Breast epithelium (tissue), 4 donors: ENCODE measurements at regions not wholly inside any gene's neighbourhood (a gene's known extent, or its start where the extent isn't known, plus 50 kb on each side); places are given as distances from the start of the nearest gene placed in this dataset.

Experiments used
- DNase-seq, 2 donors: peaks; one replicate each; pipeline ENCODE4 v3.0.0-alpha.2; 2019; ENCODE audit warnings: low spot score in 2 of 2
- H3K27ac ChIP-seq, 2 donors: fragments of 200-600 bp; sonication (generic) in 1 of 2; one replicate each; pipeline ENCODE4 v1.5.1; 2016 to 2019; ENCODE audit warnings: mild to moderate bottlenecking in 1 of 2
- H3K27me3 ChIP-seq, 2 donors: fragments of 200-600 bp; sonication (generic) in 1 of 2; one replicate each; pipeline versions ENCODE4 v1.5.1 to v1.6.0; 2017 to 2019; ENCODE audit warnings: control low read depth in 1 of 2, mild to moderate bottlenecking in 1 of 2
- H3K36me3 ChIP-seq: fragments of 200-600 bp; one replicate; pipeline ENCODE4 v1.5.1; 2019
- H3K4me1 ChIP-seq, 2 donors: fragments of 200-600 bp; sonication (generic); one replicate each; pipeline ENCODE4 v1.5.1; 2016 to 2019; ENCODE audit warnings: control low read depth in 1 of 2
- H3K4me3 ChIP-seq, 3 donors: fragments of 200-600 bp; sonication (generic); 1 replicate in 2 of 3; 2 replicates in 1 of 3; pipeline ENCODE4 v1.5.1; 2016 to 2019; ENCODE audit warnings: mild to moderate bottlenecking in 3 of 3, moderate library complexity in 2 of 3
- H3K9me3 ChIP-seq, 2 donors: fragments of 200-600 bp; sonication (generic) in 1 of 2; one replicate each; pipeline ENCODE4 v1.5.1; 2016 to 2019; ENCODE audit warnings: control low read depth in 1 of 2
- POLR2A ChIP-seq: fragments of 450-650 bp; IDR thresholded peaks from one replicate; pipeline ENCODE4 v1.6.1; 2016; ENCODE audit warnings: antibody characterized with exemption, mild to moderate bottlenecking, moderate library complexity
- POLR2AphosphoS5 ChIP-seq, 3 donors: sonication (generic); formaldehyde crosslinking; IDR thresholded peaks; one replicate each; pipeline ENCODE4 v1.6.1; 2017; ENCODE audit warnings: antibody characterized with exemption in 3 of 3
- intact Hi-C: fragments of 100-400 bp; cut with DNase I; formaldehyde crosslinking; loops from one replicate; pipeline ENCODE4 v1.15.1; 2023; ENCODE audit warnings: low total_unique reads
- TF ChIP-seq, protein P1 (sequence below), 3 donors: fragments of 450-650 bp; IDR thresholded peaks; one replicate each; pipeline ENCODE4 v1.5.1; 2016 to 2017; ENCODE audit warnings: antibody characterized with exemption in 3 of 3, mild to moderate bottlenecking in 3 of 3, moderate library complexity in 3 of 3

GRCh38 chr5:146965761-146966659 lies 87.5 kb upstream of the PPP2R2B start:
- DNase-seq: peak in 1 of 2 donors; percentile 54

GRCh38 chr5:146967646-146968045 lies 89.1 kb upstream of the PPP2R2B start:
- no peak overlapping the region for H3K27ac ChIP-seq

More at GRCh38 chr5:146965761-146966659, 87.5 kb upstream of the PPP2R2B start:
- H3K4me3 ChIP-seq: no peak overlapping the region
- intact Hi-C loops: loop anchor here (5.0 kb wide), 1 partner anchor 414 kb away; no protein-coding TSS in a partner anchor
- H3K27ac ChIP-seq: no peak overlapping the region
- no peaks in the 10 kb centered on the region for H3K4me1 ChIP-seq
- H3K9me3 ChIP-seq: no peaks in the 10 kb centered on the region
- H3K27me3 ChIP-seq: no peaks in the 10 kb centered on the region
- H3K36me3 ChIP-seq: no peaks in the 10 kb centered on the region
- TF ChIP-seq POLR2AphosphoS5 (IDR thresholded peaks at IDR 0.05) (no peak), POLR2A (no peak)
- TF ChIP-seq, protein P1, sequence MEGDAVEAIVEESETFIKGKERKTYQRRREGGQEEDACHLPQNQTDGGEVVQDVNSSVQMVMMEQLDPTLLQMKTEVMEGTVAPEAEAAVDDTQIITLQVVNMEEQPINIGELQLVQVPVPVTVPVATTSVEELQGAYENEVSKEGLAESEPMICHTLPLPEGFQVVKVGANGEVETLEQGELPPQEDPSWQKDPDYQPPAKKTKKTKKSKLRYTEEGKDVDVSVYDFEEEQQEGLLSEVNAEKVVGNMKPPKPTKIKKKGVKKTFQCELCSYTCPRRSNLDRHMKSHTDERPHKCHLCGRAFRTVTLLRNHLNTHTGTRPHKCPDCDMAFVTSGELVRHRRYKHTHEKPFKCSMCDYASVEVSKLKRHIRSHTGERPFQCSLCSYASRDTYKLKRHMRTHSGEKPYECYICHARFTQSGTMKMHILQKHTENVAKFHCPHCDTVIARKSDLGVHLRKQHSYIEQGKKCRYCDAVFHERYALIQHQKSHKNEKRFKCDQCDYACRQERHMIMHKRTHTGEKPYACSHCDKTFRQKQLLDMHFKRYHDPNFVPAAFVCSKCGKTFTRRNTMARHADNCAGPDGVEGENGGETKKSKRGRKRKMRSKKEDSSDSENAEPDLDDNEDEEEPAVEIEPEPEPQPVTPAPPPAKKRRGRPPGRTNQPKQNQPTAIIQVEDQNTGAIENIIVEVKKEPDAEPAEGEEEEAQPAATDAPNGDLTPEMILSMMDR (IDR thresholded peaks at IDR 0.05): peak; percentile 86 to 91 (median 88)

GRCh38 chr5:146971401-146971800 lies 92.8 kb upstream of the PPP2R2B start:
- Histone ChIP-seq H3K27me3 (no peaks in the 10 kb centered on the region), H3K4me3 (no peak overlapping the region), H3K27ac (no peak overlapping the region), H3K9me3 (no peaks in the 10 kb centered on the region), H3K36me3 (no peaks in the 10 kb centered on the region), H3K4me1 (no peaks in the 10 kb centered on the region)
- intact Hi-C loops: no loop called here
- TF ChIP-seq POLR2AphosphoS5 (IDR thresholded peaks at IDR 0.05) (no peak), POLR2A (no peak)
- TF ChIP-seq, protein P1 (IDR thresholded peaks at IDR 0.05): no peak
- DNase-seq: no peak

More at GRCh38 chr5:146967646-146968045, 89.1 kb upstream of the PPP2R2B start:
- Histone ChIP-seq H3K9me3 (no peaks in the 10 kb centered on the region), H3K36me3 (no peaks in the 10 kb centered on the region), H3K27me3 (no peaks in the 10 kb centered on the region), H3K4me1 (no peaks in the 10 kb centered on the region), H3K4me3 (no peak overlapping the region)
- TF ChIP-seq, protein P1 (IDR thresholded peaks at IDR 0.05): no peak
- TF ChIP-seq POLR2A (no peak), POLR2AphosphoS5 (IDR thresholded peaks at IDR 0.05) (no peak)
- intact Hi-C loops: loop anchor here (5.0 kb wide), 1 partner anchor 415 kb away; no protein-coding TSS in a partner anchor
- DNase-seq: no peak

DNA sequence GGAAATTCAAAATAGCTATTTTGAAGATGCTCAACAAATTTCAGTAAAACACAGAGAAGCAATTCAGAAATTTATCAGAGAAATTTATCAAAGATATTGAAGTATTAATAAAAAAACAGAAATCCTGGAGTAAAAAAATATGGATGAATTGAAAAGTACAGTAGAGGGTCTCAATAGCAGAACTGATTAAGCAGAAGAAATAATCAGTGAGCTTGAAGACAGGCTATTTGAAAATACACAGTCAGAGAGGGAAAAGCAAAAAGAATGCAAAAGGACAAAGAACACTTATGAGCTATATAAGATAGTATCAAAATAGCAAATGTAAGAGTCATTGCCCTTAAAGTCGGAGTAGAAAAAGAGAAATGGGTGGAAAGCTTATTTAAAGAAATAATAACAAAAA lies 107.9 kb upstream of the PPP2R2B start:
- intact Hi-C loops: no loop called here
- no peak overlapping the region for H3K27ac ChIP-seq
- H3K4me1 ChIP-seq: no peaks in the 10 kb centered on the region
- peaks cover 5 to 13% of the 10 kb centered on the region in 2 donors for H3K9me3 ChIP-seq
- no peaks in the 10 kb centered on the region for H3K36me3 ChIP-seq
- DNase-seq: no peak
- no peaks in the 10 kb centered on the region for H3K27me3 ChIP-seq
- TF ChIP-seq, protein P1 (IDR thresholded peaks at IDR 0.05): no peak
- no peak for TF ChIP-seq POLR2AphosphoS5 (IDR thresholded peaks at IDR 0.05)
- no peak for TF ChIP-seq POLR2A
- H3K4me3 ChIP-seq: no peak overlapping the region
